Motor neuron (in vitro differentiated cells): ENCODE measurements at regions not wholly inside any gene's neighbourhood (a gene's known extent, or its start where the extent isn't known, plus 50 kb on each side); places are given as distances from the start of the nearest gene placed in this dataset.
A peak's percentile ranks its signal among the peaks of the same experiment; 100 is the strongest.
"Not testable (repeated sequence)": the region's sequence is repeated elsewhere in the genome, so short reads cannot be mapped to it uniquely, and the experiment has no call there.

Experiments used
- ATAC-seq, 8 experiments: fragments of 200-7000 bp; cut with Tn5 transposase; replicated peaks in 6 of 8; 2 replicates each; pipeline ENCODE4 v1.8.0; 2021; ENCODE audit warnings: mild to moderate bottlenecking in 8 of 8, moderate library complexity in 8 of 8
- H3K27ac ChIP-seq, 2 donors: fragments of 250-450 bp; sonication (Bioruptor Pico); 2 replicates each; pipeline ENCODE4 v1.9.0; 2021; ENCODE audit warnings: antibody characterized with exemption in 2 of 2, mild to moderate bottlenecking in 2 of 2, moderate library complexity in 1 of 2
- H3K4me1 ChIP-seq, 2 donors: fragments of 250-450 bp; sonication (Bioruptor Pico); replicated peaks in 1 of 2; 2 replicates each; pipeline ENCODE4 v1.6.1; 2021; ENCODE audit warnings: antibody characterized with exemption in 2 of 2, mild to moderate bottlenecking in 2 of 2, moderate library complexity in 1 of 2
- H3K4me3 ChIP-seq, 5 donors: fragments of 250-450 bp; sonication (Bioruptor Pico); 2 replicates each; pipeline ENCODE4 v1.9.0; 2021; ENCODE audit warnings: antibody characterized with exemption in 5 of 5, mild to moderate bottlenecking in 5 of 5, moderate library complexity in 4 of 5
- WGBS, 10 experiments: fragments of 450-650 bp; shearing (Covaris generic); methylation state at CpG; one replicate each; pipeline ENCODE4 v1.0.0; 2022; 5-methylcytosine and 5-hydroxymethylcytosine counted together
- in situ Hi-C, 9 experiments: fragments of 400-800 bp; cut with MboI; loops; one replicate each; pipeline ENCODE4 v1.15.0; 2021; ENCODE audit warnings: low sequenced_read_pairs in 9 of 9, low pct_unique_long_range_greater_than_20kb in 2 of 9; ENCODE audit not compliant: unreplicated experiment in 9 of 9

- Histone ChIP-seq H3K27ac (no peak overlapping the region), H3K4me3 (no peak overlapping the region), H3K4me1 (peaks cover 4 to 18% of the 10 kb centered on the region in 2 donors)
- no peak for ATAC-seq
- in situ Hi-C loops = no loop called here
Measured at GRCh38 chr6:140275725-140276124, 901.3 kb upstream of the CITED2 start.

GRCh38 chr6:140274548-140274947 lies 900.1 kb upstream of the CITED2 start:
- in situ Hi-C loops = no loop called here

GRCh38 chr6:140271759-140272377 lies 897.4 kb upstream of the CITED2 start:
- in situ Hi-C loops = no loop called here
- Histone ChIP-seq H3K4me3 (no peak overlapping the region), H3K27ac (no peak overlapping the region), H3K4me1 (peaks cover 4 to 18% of the 10 kb centered on the region in 2 donors)
- peak in 4 of 8 experiments; percentile 17 to 38 (median 24) for ATAC-seq
- WGBS, 10 experiments = 50 to 100% (median 85%) methylated on average over 1 to 2 of the region's 2 CpGs

More at GRCh38 chr6:140274548-140274947, 900.1 kb upstream of the CITED2 start:
- H3K27ac ChIP-seq = no peak overlapping the region
- WGBS, 10 experiments = 80 to 100% (median 96%) methylated on average over 1 to 2 of the region's 2 CpGs; no CpG with 5 or more reads in 1 of the 10 experiments
- ATAC-seq = no peak
- H3K4me3 ChIP-seq = no peak overlapping the region
- peaks cover 4 to 18% of the 10 kb centered on the region in 2 donors for H3K4me1 ChIP-seq

- H3K27ac ChIP-seq = no peak overlapping the region
- ATAC-seq = no peak
- no peak overlapping the region for H3K4me3 ChIP-seq
- 0 to 100% (median 88%) methylated on average over 1 to 2 of the region's 2 CpGs; no CpG with 5 or more reads in 6 of the 10 experiments for WGBS, 10 experiments
- in situ Hi-C loops = no loop called here
- peaks cover 4 to 18% of the 10 kb centered on the region in 2 donors for H3K4me1 ChIP-seq
Measured at GRCh38 chr6:140269591-140270165, 895.2 kb upstream of the CITED2 start.

GRCh38 chr6:140264431-140264830 lies 890.0 kb upstream of the CITED2 start:
- no peak for ATAC-seq
- no peak overlapping the region for H3K27ac ChIP-seq
- no peak overlapping the region for H3K4me3 ChIP-seq
- 33 to 90% (median 76%) methylated on average over 2 to 3 of the region's 3 CpGs for WGBS, 10 experiments
- in situ Hi-C loops = no loop called here
- H3K4me1 ChIP-seq = no peaks in the 10 kb centered on the region

- H3K4me1 ChIP-seq, H3K4me3 ChIP-seq, H3K27ac ChIP-seq, ATAC-seq, in situ Hi-C loops: not testable (repeated sequence)
- WGBS, 10 experiments = 14 to 100% (median 50%) methylated on average over 1 of the region's 6 CpGs; no CpG with 5 or more reads in 7 of the 10 experiments
Measured at GRCh38 chr6:140258302-140258701, 883.9 kb upstream of the CITED2 start.

GRCh38 chr6:140256248-140256647 lies 881.8 kb upstream of the CITED2 start:
- Histone ChIP-seq H3K4me3 (no peak overlapping the region), H3K27ac (no peak overlapping the region), H3K4me1 (no peaks in the 10 kb centered on the region)
- in situ Hi-C loops = no loop called here
- WGBS, 10 experiments = 20 to 93% (median 72%) methylated on average over 1 to 2 of the region's 2 CpGs; no CpG with 5 or more reads in 1 of the 10 experiments
- ATAC-seq = no peak

- no peak overlapping the region for H3K4me3 ChIP-seq
- H3K27ac ChIP-seq = no peak overlapping the region
- 0 to 90% (median 80%) methylated on average over 1 of the region's 1 CpG; no CpG with 5 or more reads in 3 of the 10 experiments for WGBS, 10 experiments
- H3K4me1 ChIP-seq = no peaks in the 10 kb centered on the region
- no peak for ATAC-seq
- in situ Hi-C loops = no loop called here
Measured at GRCh38 chr6:140253096-140253495, 878.6 kb upstream of the CITED2 start.

GRCh38 chr6:140252099-140252498 lies 877.7 kb upstream of the CITED2 start:
- Histone ChIP-seq H3K4me1 (no peaks in the 10 kb centered on the region), H3K4me3 (no peak overlapping the region), H3K27ac (no peak overlapping the region)
- in situ Hi-C loops = no loop called here
- 0 to 90% (median 65%) methylated on average over 1 to 2 of the region's 2 CpGs; no CpG with 5 or more reads in 3 of the 10 experiments for WGBS, 10 experiments
- no peak for ATAC-seq

GRCh38 chr6:140245296-140246040 lies 871.0 kb upstream of the CITED2 start:
- Histone ChIP-seq H3K4me3 (no peak overlapping the region), H3K4me1 (no peaks in the 10 kb centered on the region), H3K27ac (no peak overlapping the region)
- in situ Hi-C loops = no loop called here
- WGBS, 10 experiments = 74 to 94% (median 88%) methylated on average over 4 to 8 of the region's 8 CpGs
- no peak for ATAC-seq

- no peak overlapping the region for H3K4me3 ChIP-seq
- in situ Hi-C loops = no loop called here
- H3K27ac ChIP-seq = no peak overlapping the region
- H3K4me1 ChIP-seq = no peaks in the 10 kb centered on the region
- 0 to 100% (median 86%) methylated on average over 2 to 3 of the region's 3 CpGs for WGBS, 10 experiments
- ATAC-seq = peak in 1 of 8 experiments; percentile 70
Measured at GRCh38 chr6:140237251-140237650, 862.8 kb upstream of the CITED2 start.

GRCh38 chr6:140236732-140237131 lies 862.3 kb upstream of the CITED2 start:
- H3K4me1 ChIP-seq = no peaks in the 10 kb centered on the region
- H3K27ac ChIP-seq = no peak overlapping the region
- in situ Hi-C loops = no loop called here
- 0 to 90% (median 63%) methylated on average over 1 to 3 of the region's 3 CpGs for WGBS, 10 experiments
- peak in 4 of 8 experiments; percentile 49 to 65 (median 50) for ATAC-seq
- H3K4me3 ChIP-seq = no peak overlapping the region

- H3K4me1 ChIP-seq = peaks cover 0 to 10% of the 10 kb centered on the region in 2 donors
- in situ Hi-C loops = no loop called here
- no peak overlapping the region for H3K27ac ChIP-seq
- H3K4me3 ChIP-seq = no peak overlapping the region
- 29 to 80% (median 68%) methylated on average over 1 to 2 of the region's 2 CpGs; no CpG with 5 or more reads in 6 of the 10 experiments for WGBS, 10 experiments
- ATAC-seq = no peak
Measured at GRCh38 chr6:140230282-140230681, 855.8 kb upstream of the CITED2 start.
